OCI-LY7 (cell line): ENCODE measurements at regions not wholly inside any gene's neighbourhood (a gene's known extent, or its start where the extent isn't known, plus 50 kb on each side); places are given as distances from the start of the nearest gene placed in this dataset.

Experiments
- BruUV-seq: library from RNA; stranded (reverse); fragments of 400-500 nt; replicated peaks from 2 replicates; lab custom pipeline; 2021; lab: Mats Ljungman, UMichigan
- CTCF ChIA-PET: fragments of 300-600 bp; sonication (Branson Sonifier 250); formaldehyde crosslinking; loops from one replicate; lab custom pipeline; 2022; ENCODE audit warnings: antibody characterized with exemption; ENCODE audit not compliant: unreplicated experiment; lab: Charles Lee
- POLR2A ChIA-PET: fragments of 300-600 bp; sonication (Branson Sonifier 250); formaldehyde crosslinking; loops from one replicate; lab custom pipeline; 2022; ENCODE audit warnings: antibody characterized with exemption; lab: Charles Lee
- DNase-seq: peaks from one replicate; pipeline ENCODE4 v3.0.0-alpha.2; 2015; ENCODE audit warnings: low spot score
- H2AFZ ChIP-seq: fragments of 200-600 bp; sonication (generic), shearing (Covaris generic); 2 replicates; pipeline ENCODE4 v1.6.1; 2014; ENCODE audit warnings: mild to moderate bottlenecking, antibody characterized with exemption, low read length, moderate library complexity
- H3K27ac ChIP-seq: fragments of 200-600 bp; sonication (generic); 2 replicates; pipeline ENCODE4 v1.5.1; 2014; ENCODE audit warnings: mixed run types, low read depth, mild to moderate bottlenecking, moderate library complexity, low read length, inconsistent platforms; ENCODE audit not compliant: poor library complexity, severe bottlenecking
- H3K36me3 ChIP-seq: fragments of 200-600 bp; sonication (generic); 2 replicates; pipeline ENCODE4 v1.6.1; 2014; ENCODE audit warnings: mild to moderate bottlenecking, antibody characterized with exemption, low read length, moderate library complexity, mixed read lengths; ENCODE audit not compliant: insufficient read depth
- H3K4me1 ChIP-seq: fragments of 200-600 bp; sonication (generic); 2 replicates; pipeline ENCODE4 v1.5.1; 2014; ENCODE audit warnings: mild to moderate bottlenecking, low read length; ENCODE audit not compliant: insufficient read depth, poor library complexity, severe bottlenecking
- H3K4me2 ChIP-seq: fragments of 200-600 bp; sonication (generic); 2 replicates; pipeline ENCODE4 v1.6.1; 2014; ENCODE audit warnings: mild to moderate bottlenecking, low read length
- H3K4me3 ChIP-seq: fragments of 200-600 bp; sonication (generic); 2 replicates; pipeline ENCODE4 v1.5.1; 2014; ENCODE audit warnings: mild to moderate bottlenecking, low read depth, low read length; ENCODE audit not compliant: poor library complexity, severe bottlenecking
- H3K79me2 ChIP-seq: fragments of 200-600 bp; sonication (generic); 2 replicates; pipeline ENCODE4 v1.6.1; 2016; ENCODE audit warnings: low read depth, mild to moderate bottlenecking, low read length, moderate library complexity, mixed read lengths; ENCODE audit not compliant: insufficient read depth
- H3K9me2 ChIP-seq: fragments of 200-600 bp; sonication (generic); 2 replicates; pipeline ENCODE4 v1.6.1; 2016; ENCODE audit warnings: mild to moderate bottlenecking, low read length, mixed read lengths; ENCODE audit not compliant: insufficient read depth
- H3K9me3 ChIP-seq: fragments of 200-600 bp; sonication (generic); 2 replicates; pipeline ENCODE4 v1.6.1; 2014; ENCODE audit warnings: mild to moderate bottlenecking, mixed run types, low read length, mixed read lengths
- H4K20me1 ChIP-seq: fragments of 200-600 bp; sonication (generic); 2 replicates; pipeline ENCODE4 v1.6.1; 2014; ENCODE audit warnings: mild to moderate bottlenecking, antibody characterized with exemption, low read length, moderate library complexity, mixed read lengths; ENCODE audit not compliant: insufficient read depth
- CTCF ChIP-seq: fragments of 200-600 bp; sonication (generic); conservative IDR thresholded peaks from 2 replicates; pipeline ENCODE4 v1.5.1; 2014; ENCODE audit warnings: mild to moderate bottlenecking, antibody characterized with exemption, low read length, moderate library complexity, mixed read lengths
- EZH2phosphoT487 ChIP-seq: fragments of 200-600 bp; sonication (generic); IDR thresholded peaks from 2 replicates; pipeline ENCODE4 v1.6.1; 2018; ENCODE audit warnings: low read depth, borderline replicate concordance, mild to moderate bottlenecking, mixed run types, antibody characterized with exemption, low read length, moderate library complexity, mixed read lengths
- intact Hi-C: fragments of 100-400 bp; cut with micrococcal nuclease; formaldehyde crosslinking; loops from one replicate; pipeline ENCODE4 v1.10.0; 2022; ENCODE audit not compliant: unreplicated experiment

GRCh38 chr2:150127346-150127990, 360.0 kb downstream of the RND3 start:
- Histone ChIP-seq H3K4me3 (no peak overlapping the region), H2AFZ (no peak overlapping the region), H3K36me3 (no peaks in the 10 kb centered on the region), H3K9me2 (no peaks in the 10 kb centered on the region), H4K20me1 (no peaks in the 10 kb centered on the region), H3K4me2 (no peak overlapping the region), H3K9me3 (no peaks in the 10 kb centered on the region), H3K79me2 (no peaks in the 10 kb centered on the region), H3K27ac (no peak overlapping the region), H3K4me1 (no peaks in the 10 kb centered on the region)
- TF ChIP-seq EZH2phosphoT487 = no peak
- TF ChIP-seq CTCF = no peak
- ChIA-PET POLR2A (interaction anchor here (0.6 to 1.6 kb wide), 5 partner anchors 13 to 134 kb away, joined by 3 to 5 read pairs (median 3); no protein-coding TSS in a partner anchor), CTCF (no interaction called here)
- intact Hi-C loops = no loop called here
- no TSS peak for BruUV-seq
- no peak for DNase-seq

- DNase-seq = no peak
- H3K9me2 ChIP-seq = no peaks in the 10 kb centered on the region
- ChIA-PET CTCF (no interaction called here), POLR2A (interaction anchor here (0.6 to 1.6 kb wide), 5 partner anchors 14 to 135 kb away, joined by 3 to 4 read pairs (median 3); no protein-coding TSS in a partner anchor)
- H3K27ac ChIP-seq = no peak overlapping the region
- H2AFZ ChIP-seq = no peak overlapping the region
- H3K36me3 ChIP-seq = no peaks in the 10 kb centered on the region
- TF ChIP-seq CTCF = no peak
- TF ChIP-seq EZH2phosphoT487 = no peak
- no peaks in the 10 kb centered on the region for H3K9me3 ChIP-seq
- H3K4me2 ChIP-seq = no peak overlapping the region
- H3K4me1 ChIP-seq = no peaks in the 10 kb centered on the region
- intact Hi-C loops = no loop called here
- H3K79me2 ChIP-seq = no peaks in the 10 kb centered on the region
- H3K4me3 ChIP-seq = no peak overlapping the region
- BruUV-seq = no TSS peak
- no peaks in the 10 kb centered on the region for H4K20me1 ChIP-seq
Measured at GRCh38 chr2:150126839-150127238, 360.6 kb downstream of the RND3 start.

- intact Hi-C loops = no loop called here
- ChIA-PET CTCF (no interaction called here), POLR2A (interaction anchor here (0.6 to 1.6 kb wide), 4 partner anchors 15 to 26 kb away, joined by 3 to 4 read pairs (median 4); no protein-coding TSS in a partner anchor)
- Histone ChIP-seq H3K36me3 (no peaks in the 10 kb centered on the region), H3K27ac (no peak overlapping the region), H3K9me3 (no peaks in the 10 kb centered on the region), H3K9me2 (no peaks in the 10 kb centered on the region), H4K20me1 (no peaks in the 10 kb centered on the region), H3K4me1 (no peaks in the 10 kb centered on the region), H3K4me3 (no peak overlapping the region), H3K4me2 (no peak overlapping the region), H3K79me2 (no peaks in the 10 kb centered on the region), H2AFZ (no peak overlapping the region)
- DNase-seq = no peak
- BruUV-seq = no TSS peak
- no peak for TF ChIP-seq EZH2phosphoT487
- no peak for TF ChIP-seq CTCF
Measured at GRCh38 chr2:150126143-150126740, 361.2 kb downstream of the RND3 start.
